CD4-positive, alpha-beta T cell treated with Interleukin-17A for 1 hour (primary cell): ENCODE measurements at regions not wholly inside any gene's neighbourhood (a gene's known extent, or its start where the extent isn't known, plus 50 kb on each side); places are given as distances from the start of the nearest gene placed in this dataset.

Source experiments
- DNase-seq: peaks from one replicate; pipeline ENCODE4 v3.0.0-alpha.2; 2020

DNA sequence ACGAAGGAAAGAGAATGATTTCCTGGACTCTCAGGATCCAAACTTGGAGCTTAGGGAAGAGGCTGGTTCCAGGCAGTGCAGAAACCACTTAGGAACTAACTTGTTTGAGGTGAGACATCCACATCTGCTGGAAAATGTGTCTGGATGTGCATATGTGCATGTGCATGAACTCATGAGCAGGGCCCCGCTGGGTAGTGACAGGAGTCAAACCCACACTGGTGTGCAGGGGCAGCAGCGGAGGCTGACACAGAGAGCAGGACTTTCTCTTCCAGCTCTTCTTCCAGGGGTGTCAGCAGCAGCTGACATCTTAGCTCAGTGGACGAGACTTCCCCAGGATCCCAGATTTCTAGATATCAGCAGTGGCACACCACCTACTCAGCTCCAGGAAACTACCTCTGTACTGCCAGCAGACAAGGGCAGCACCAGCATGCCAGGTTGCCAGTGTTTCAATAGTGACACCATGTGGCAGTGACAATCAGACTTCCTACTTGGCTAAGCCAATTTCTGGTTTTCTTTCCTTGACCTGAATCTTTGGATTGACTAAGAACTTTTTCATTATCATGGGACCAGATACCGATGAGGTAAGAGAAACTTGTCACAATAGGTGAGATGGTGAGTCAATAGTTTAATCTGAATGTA lies 227.5 kb upstream of the ZC3H12C start:
- no peak for DNase-seq

DNA sequence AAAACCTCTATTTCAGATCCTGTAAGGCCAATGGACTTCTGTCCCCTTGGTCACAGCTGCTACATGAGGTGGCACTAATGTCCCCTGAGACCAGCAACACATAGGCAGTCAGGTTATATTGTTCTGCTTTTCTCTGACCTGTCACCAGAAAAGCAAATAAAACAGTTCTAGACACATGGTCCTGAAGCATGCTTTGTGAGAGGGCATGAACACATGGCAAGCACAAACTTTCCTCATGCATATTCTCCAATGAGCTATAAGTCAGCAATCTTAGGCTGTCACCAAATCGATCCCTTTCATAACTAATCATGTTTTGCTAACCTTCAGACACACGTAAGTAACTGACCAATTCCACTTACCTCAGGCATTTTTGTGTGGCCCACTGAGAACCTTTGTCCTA lies 225.4 kb upstream of the ZC3H12C start:
- no peak for DNase-seq

GRCh38 chr11:109869536-109869935 lies 223.7 kb upstream of the ZC3H12C start:
- no peak for DNase-seq

DNA sequence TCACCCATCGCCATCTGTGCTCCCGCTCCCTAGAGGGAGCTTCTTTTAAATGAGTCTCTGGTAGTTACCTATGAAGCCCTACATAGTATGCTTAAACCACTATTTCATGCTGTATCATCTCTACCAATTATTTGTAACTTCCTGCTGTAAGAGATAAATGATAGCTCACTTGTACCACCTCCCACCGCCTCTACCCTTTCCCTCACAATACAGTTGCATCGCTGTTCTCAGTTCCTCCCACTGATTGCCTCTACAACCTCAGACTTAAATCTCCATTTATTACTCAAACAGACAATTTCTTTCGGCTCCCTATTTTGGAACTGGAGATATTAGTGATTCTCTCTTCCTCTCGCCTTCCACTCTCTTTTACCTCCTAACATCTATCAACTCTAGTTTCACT lies 222.9 kb upstream of the ZC3H12C start:
- no peak for DNase-seq

- no peak for DNase-seq
These were observed 216.1 kb upstream of the ZC3H12C start for GRCh38 chr11:109877043-109877442.

DNA sequence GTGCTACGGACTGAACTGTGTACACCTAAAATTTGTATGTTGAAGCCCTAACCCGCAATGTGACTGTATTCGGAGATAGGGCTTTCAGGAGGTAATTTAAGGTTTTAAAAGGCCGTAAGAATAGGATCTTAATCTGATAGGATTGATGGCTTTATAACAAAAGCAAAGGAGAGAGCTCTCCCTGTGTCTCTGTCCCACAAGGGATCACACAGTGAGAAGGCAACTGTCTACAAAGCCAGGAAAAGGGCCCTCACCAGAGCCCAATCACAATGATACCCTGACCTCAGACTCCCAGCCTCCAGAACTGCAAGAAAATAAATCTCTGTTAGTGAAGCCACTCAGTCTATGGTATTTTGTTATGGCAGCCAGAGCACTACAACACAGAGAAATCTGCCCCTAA lies 208.7 kb upstream of the ZC3H12C start:
- no peak for DNase-seq

DNA sequence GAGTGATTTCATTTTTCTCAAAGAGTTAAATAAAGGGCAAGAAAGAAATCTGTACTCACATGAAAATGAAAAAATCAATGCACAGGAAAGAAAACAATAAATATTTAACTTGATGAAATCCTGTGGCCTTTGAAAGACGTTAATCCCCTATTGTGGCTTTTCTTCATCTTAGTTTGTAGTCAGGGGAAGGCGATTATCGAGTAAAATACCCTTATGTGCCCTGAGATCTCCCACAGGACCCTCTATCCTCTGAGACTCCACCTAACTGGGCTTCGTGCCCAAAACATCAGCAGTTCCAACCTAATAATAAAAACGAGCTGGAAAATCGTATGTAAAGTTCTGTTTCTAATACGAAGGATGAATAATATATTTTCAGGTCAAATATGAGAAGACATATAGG lies 208.2 kb upstream of the ZC3H12C start:
- DNase-seq, result no peak

GRCh38 chr11:109892321-109892794 lies 200.8 kb upstream of the ZC3H12C start:
- DNase-seq, result no peak

GRCh38 chr11:109894242-109894641 lies 198.9 kb upstream of the ZC3H12C start:
- no peak for DNase-seq

GRCh38 chr11:109898592-109898991 lies 194.6 kb upstream of the ZC3H12C start:
- DNase-seq, result no peak

- no peak for DNase-seq
These were observed 190.3 kb upstream of the ZC3H12C start for GRCh38 chr11:109902764-109903433.

GRCh38 chr11:109911488-109911887 lies 181.7 kb upstream of the ZC3H12C start:
- no peak for DNase-seq

- no peak for DNase-seq
These were observed 179.2 kb upstream of the ZC3H12C start for GRCh38 chr11:109914038-109914437.

- no peak for DNase-seq
These were observed 178.2 kb upstream of the ZC3H12C start for GRCh38 chr11:109914809-109915653.

- no peak for DNase-seq
These were observed 166.3 kb upstream of the ZC3H12C start for GRCh38 chr11:109926941-109927340.

GRCh38 chr11:109929308-109929707 lies 163.9 kb upstream of the ZC3H12C start:
- DNase-seq, result no peak

DNA sequence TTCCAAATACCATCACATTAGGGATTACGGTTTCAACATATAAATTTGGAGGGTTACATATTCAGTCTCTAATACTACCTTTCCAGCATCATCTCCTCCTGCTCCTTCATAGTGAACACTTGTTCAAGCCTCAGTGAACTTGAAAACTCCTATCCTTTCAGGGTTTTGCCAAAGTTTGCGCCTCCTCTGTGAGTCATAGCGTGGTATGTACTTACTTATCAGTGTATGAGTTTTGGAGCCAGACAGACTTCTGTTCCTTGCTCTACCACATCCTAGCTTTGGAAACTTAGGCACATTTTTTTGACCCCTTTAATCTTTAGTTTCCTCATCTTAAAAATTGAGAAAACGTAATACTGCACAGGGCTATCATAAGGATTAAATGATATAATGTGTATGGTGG lies 160.1 kb upstream of the ZC3H12C start:
- DNase-seq, result no peak

DNA sequence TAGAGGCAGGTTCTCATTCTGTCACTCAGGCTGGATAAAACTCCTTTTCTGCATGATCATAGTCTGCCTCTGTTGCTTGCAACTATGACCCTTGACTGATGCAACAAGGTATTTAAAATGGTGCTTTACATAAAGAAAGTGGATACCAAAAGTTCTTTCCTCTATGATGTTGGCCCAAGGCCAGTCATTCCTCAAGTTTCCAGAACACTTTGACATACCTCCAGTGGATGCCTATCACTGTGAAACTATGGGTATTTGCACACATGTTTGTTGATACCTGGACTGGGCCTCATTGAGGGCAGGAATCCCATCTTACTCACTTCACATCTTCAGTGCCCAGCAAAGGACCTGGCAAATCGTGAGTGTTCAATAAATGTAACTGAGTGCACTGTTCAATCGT lies 159.0 kb upstream of the ZC3H12C start:
- DNase-seq, result no peak

GRCh38 chr11:109936661-109937180 lies 156.5 kb upstream of the ZC3H12C start:
- no peak for DNase-seq

DNA sequence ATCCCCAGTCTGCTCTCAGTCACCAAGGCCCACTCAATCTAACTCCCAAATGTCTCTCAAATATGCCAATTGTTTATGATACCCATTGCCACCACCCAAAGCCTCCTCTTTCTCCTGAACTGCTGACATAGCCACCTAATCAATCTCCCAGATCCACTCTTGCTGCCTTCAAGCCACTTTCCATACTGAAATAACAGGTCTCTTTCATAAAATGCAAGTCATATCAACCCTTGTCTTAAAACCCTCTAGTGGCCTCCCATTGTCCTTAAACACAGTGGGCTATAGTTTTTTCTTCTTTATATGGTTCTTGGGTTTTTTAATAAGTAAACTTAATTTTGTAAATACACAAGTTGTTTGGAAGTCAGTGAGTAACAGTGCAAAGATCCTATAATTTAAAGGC lies 155.2 kb upstream of the ZC3H12C start:
- no peak for DNase-seq

GRCh38 chr11:109939166-109939810 lies 153.9 kb upstream of the ZC3H12C start:
- DNase-seq, result no peak

- DNase-seq, result no peak
These were observed 152.4 kb upstream of the ZC3H12C start for GRCh38 chr11:109940816-109941215.
